Activated B cell treated with CpG ODN at 0.5 μM for 24 hours (primary cell): ENCODE measurements at regions not wholly inside any gene's neighbourhood (a gene's known extent, or its start where the extent isn't known, plus 50 kb on each side); places are given as distances from the start of the nearest gene placed in this dataset.

ENCODE experiments used
- ATAC-seq: fragments of 200-7000 bp; cut with Tn5 transposase; one replicate; pipeline ENCODE4 v1.10.0; 2021; ENCODE audit warnings: low read depth, mild to moderate bottlenecking, moderate library complexity
- CTCF ChIA-PET: fragments of 350-600 bp; sonication (Branson Sonifier 250); formaldehyde crosslinking; loops from one replicate; lab custom pipeline; 2021; ENCODE audit warnings: antibody characterized with exemption; lab: Charles Lee
- POLR2A ChIA-PET: fragments of 350-600 bp; sonication (Branson Sonifier 250); formaldehyde crosslinking; loops from one replicate; lab custom pipeline; 2021; ENCODE audit warnings: antibody characterized with exemption; lab: Charles Lee
- DNase-seq: peaks from one replicate; pipeline ENCODE4 v3.0.0; 2022
- H3K27ac Mint-ChIP-seq: one replicate; pipeline ENCODE4 v1.8.0; 2020; ENCODE audit warnings: mixed read lengths
- H3K27me3 Mint-ChIP-seq: one replicate; pipeline ENCODE4 v1.8.0; 2021; ENCODE audit warnings: mixed read lengths
- H3K36me3 Mint-ChIP-seq: one replicate; pipeline ENCODE4 v1.8.0; 2021; ENCODE audit warnings: low read depth, mixed read lengths
- H3K4me1 Mint-ChIP-seq: one replicate; pipeline ENCODE4 v1.8.0; 2021; ENCODE audit warnings: mixed read lengths
- H3K4me3 Mint-ChIP-seq: one replicate; pipeline ENCODE4 v1.8.0; 2020; ENCODE audit warnings: mild to moderate bottlenecking, mixed read lengths
- H3K9me3 Mint-ChIP-seq: one replicate; pipeline ENCODE4 v1.8.0; 2020; ENCODE audit warnings: mixed read lengths
- intact Hi-C: fragments of 100-400 bp; cut with micrococcal nuclease; formaldehyde crosslinking; loops from one replicate; pipeline ENCODE4 v1.15.1; 2024
- TF ChIP-seq, protein P1 (sequence below): fragments of 200-600 bp; IDR thresholded peaks from one replicate; pipeline ENCODE4 v1.8.0; 2022; ENCODE audit warnings: antibody characterized with exemption, mild to moderate bottlenecking

DNA sequence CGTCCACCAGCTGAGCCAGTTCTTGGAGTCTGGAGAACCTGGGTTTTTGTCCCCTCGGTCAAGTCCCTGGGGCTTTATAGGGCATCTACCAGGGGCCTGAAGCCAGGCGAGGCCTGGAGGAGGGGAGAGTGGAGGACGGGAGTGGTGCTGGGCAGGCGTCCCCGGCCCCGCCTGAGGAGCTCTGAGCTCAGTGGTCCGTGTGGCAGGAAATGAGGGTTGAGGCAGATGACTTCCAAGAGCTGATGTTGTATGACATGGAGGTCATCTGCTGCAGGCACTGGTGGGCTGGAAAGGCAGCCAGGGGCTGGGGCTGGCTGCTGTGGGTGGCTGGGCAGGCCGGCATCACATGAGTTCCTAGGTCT is 118.5 kb upstream of the HS6ST1 start:
- TF ChIP-seq, protein P1, sequence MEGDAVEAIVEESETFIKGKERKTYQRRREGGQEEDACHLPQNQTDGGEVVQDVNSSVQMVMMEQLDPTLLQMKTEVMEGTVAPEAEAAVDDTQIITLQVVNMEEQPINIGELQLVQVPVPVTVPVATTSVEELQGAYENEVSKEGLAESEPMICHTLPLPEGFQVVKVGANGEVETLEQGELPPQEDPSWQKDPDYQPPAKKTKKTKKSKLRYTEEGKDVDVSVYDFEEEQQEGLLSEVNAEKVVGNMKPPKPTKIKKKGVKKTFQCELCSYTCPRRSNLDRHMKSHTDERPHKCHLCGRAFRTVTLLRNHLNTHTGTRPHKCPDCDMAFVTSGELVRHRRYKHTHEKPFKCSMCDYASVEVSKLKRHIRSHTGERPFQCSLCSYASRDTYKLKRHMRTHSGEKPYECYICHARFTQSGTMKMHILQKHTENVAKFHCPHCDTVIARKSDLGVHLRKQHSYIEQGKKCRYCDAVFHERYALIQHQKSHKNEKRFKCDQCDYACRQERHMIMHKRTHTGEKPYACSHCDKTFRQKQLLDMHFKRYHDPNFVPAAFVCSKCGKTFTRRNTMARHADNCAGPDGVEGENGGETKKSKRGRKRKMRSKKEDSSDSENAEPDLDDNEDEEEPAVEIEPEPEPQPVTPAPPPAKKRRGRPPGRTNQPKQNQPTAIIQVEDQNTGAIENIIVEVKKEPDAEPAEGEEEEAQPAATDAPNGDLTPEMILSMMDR = no peak
- Mint-ChIP-seq H3K27ac (no peak overlapping the region), H3K27me3 (peaks cover 4% of the 10 kb centered on the region), H3K9me3 (peaks cover 4% of the 10 kb centered on the region), H3K4me1 (no peaks in the 10 kb centered on the region), H3K36me3 (no peaks in the 10 kb centered on the region), H3K4me3 (no peak overlapping the region)
- ChIA-PET CTCF (no interaction called here), POLR2A (interaction anchor here (0.7 kb wide), 1 partner anchor 14 kb away, joined by 3 read pairs; no protein-coding TSS in a partner anchor)
- ATAC-seq (no peak), DNase-seq (no peak)
- intact Hi-C loops = no loop called here

DNA sequence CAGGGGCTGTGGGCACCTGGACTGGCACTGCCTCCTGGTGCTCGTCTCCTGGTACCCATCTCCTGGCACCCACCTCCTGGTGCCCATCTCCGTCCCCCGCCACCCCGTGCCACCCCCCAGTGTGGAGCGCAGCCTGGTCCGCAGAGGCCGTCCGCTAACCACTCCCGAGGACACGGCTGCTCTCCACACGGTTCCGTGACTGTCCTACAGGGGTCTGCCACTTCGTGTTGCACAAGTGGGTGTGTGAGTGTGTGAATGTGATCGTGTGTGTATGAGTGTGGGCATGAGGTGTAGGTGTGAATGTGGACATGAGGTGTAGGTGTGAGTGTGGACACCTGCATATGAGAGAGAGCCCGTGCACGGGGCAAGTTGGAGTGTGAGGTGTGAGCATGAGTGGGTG is 119.4 kb upstream of the HS6ST1 start:
- H3K36me3 Mint-ChIP-seq = no peaks in the 10 kb centered on the region
- H3K27me3 Mint-ChIP-seq = peaks cover 4% of the 10 kb centered on the region
- H3K4me1 Mint-ChIP-seq = no peaks in the 10 kb centered on the region
- intact Hi-C loops = no loop called here
- ATAC-seq (no peak), DNase-seq (no peak)
- H3K27ac Mint-ChIP-seq = no peak overlapping the region
- CTCF ChIA-PET = no interaction called here
- H3K4me3 Mint-ChIP-seq = no peak overlapping the region
- no peaks in the 10 kb centered on the region for H3K9me3 Mint-ChIP-seq
- TF ChIP-seq, protein P1 = no peak
- POLR2A ChIA-PET = no interaction called here

DNA sequence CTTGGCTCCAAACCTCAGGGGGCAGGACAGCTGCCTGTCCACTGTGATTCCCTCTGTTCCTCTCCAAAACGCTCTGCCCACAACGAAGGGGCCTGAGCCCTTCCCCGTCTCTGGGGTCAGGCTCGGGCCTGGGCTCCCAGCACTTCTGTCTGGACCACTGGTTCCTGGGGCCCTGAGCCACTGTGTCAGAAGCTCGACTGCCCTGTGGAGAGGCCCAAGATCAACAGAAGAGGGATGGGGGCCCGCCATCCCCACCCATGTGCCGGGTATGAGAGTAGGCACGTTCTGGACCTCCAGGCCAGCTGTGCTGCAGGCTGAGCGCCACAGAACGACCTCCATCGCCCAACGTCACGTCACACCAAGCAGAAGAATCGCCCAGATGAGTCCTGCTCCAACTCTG is 119.9 kb upstream of the HS6ST1 start:
- no peaks in the 10 kb centered on the region for H3K4me1 Mint-ChIP-seq
- ATAC-seq (no peak), DNase-seq (no peak)
- CTCF ChIA-PET = no interaction called here
- no peak overlapping the region for H3K27ac Mint-ChIP-seq
- H3K36me3 Mint-ChIP-seq = no peaks in the 10 kb centered on the region
- TF ChIP-seq, protein P1 = no peak
- intact Hi-C loops = no loop called here
- H3K4me3 Mint-ChIP-seq = no peak overlapping the region
- H3K27me3 Mint-ChIP-seq = peaks cover 4% of the 10 kb centered on the region
- H3K9me3 Mint-ChIP-seq = no peaks in the 10 kb centered on the region
- POLR2A ChIA-PET = no interaction called here

DNA sequence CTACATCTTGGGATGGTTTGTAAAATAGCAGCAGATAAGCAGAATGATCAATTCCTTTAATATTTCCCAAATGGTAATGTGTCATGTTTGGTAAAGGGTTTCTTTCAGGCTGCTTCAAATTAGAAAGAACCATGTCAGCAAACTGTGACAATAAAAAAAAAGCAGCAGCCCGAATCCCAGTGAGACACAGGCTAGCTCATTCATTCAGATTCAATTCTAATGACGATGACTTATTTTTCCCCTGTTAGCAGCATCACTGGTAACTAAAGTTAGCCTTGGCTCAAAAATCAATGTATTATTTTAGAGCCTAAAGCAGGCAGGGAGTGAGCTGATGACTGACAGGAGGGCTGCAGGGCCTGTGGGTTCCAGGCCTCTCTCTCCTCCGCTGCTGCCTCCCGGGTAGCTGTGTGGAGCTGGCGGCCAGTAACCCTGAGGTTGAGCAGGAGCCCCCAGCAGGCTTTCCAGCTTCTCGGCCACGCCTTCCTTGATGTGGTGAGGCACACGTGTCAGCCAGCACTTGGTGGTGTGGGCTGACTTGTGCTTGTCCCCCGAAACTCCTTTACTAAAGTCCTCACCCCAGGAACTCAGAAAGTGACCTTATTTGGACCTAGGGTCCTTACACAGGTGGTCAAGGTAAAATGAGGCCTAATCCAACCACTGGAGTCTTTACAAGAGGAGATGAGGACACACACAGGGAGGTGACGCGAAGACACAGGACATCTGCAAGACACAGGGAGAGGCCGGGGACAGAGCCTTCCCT is 120.5 kb upstream of the HS6ST1 start:
- H3K36me3 Mint-ChIP-seq = no peaks in the 10 kb centered on the region
- CTCF ChIA-PET = no interaction called here
- H3K4me3 Mint-ChIP-seq = no peak overlapping the region
- peaks cover 4% of the 10 kb centered on the region for H3K27me3 Mint-ChIP-seq
- H3K27ac Mint-ChIP-seq = no peak overlapping the region
- DNase-seq (no peak), ATAC-seq (no peak)
- intact Hi-C loops = no loop called here
- no peaks in the 10 kb centered on the region for H3K9me3 Mint-ChIP-seq
- no peaks in the 10 kb centered on the region for H3K4me1 Mint-ChIP-seq
- POLR2A ChIA-PET = no interaction called here
- TF ChIP-seq, protein P1 = no peak

DNA sequence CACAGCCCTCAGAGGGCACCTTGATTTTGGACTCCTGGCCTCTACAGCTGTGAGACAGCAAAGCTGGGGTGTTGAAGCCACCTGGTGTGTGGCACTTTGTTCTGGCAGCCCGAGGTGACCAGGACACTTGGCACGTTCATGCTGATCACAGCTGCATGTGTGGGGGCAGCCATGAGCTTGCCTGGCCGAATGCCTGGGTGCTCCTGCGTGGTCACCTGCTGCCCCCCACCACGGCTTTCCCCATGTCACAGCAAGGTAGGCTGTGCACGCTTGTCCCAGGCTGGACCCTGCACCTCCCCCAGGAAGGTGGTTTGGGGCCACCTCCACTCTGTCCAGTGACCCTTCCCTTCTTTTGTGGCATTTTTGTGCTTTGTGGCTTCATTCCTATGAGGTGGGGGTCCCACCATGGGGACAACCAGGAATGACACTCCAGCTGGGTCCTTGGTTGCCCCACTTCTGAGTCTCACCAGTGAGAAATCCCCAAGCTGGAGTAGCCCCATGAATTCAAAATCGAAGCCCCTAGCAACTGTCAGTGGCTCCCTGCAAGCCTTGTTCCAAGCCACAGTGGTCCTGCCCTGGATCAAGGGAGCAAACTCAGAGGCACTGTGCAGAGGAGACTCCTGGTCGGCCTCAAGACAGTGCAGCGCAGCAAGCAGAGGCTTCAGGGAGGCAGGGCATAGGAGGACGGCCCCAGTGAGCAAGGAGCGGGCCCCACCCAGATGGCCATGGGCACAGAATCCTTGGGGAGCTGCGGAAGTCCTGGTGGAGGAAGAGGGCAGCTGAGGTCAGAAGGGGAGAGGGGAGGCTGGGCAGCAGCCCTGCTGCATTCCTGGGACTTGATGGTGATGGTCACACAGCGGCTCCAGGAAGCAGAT is 121.4 kb upstream of the HS6ST1 start:
- no peaks in the 10 kb centered on the region for H3K4me1 Mint-ChIP-seq
- no peaks in the 10 kb centered on the region for H3K36me3 Mint-ChIP-seq
- H3K27ac Mint-ChIP-seq = no peak overlapping the region
- DNase-seq = no peak
- intact Hi-C loops = no loop called here
- peaks cover 4% of the 10 kb centered on the region for H3K27me3 Mint-ChIP-seq
- no peak overlapping the region for H3K4me3 Mint-ChIP-seq
- ChIA-PET POLR2A (no interaction called here), CTCF (no interaction called here)
- no peak for ATAC-seq
- TF ChIP-seq, protein P1 = no peak
- H3K9me3 Mint-ChIP-seq = no peaks in the 10 kb centered on the region
